H9 (cell line): ENCODE measurements at regions not wholly inside any gene's neighbourhood (a gene's known extent, or its start where the extent isn't known, plus 50 kb on each side); places are given as distances from the start of the nearest gene placed in this dataset.

ENCODE experiments used
- DNase-seq: peaks from one replicate; pipeline ENCODE4 v3.0.0-alpha.2; 2017
- H2AFZ ChIP-seq: one replicate; pipeline ENCODE4 v1.6.1; 2013; ENCODE audit warnings: mild to moderate bottlenecking, low read length, control low read depth, moderate library complexity
- H2AK5ac ChIP-seq: 2 replicates; pipeline ENCODE4 v1.6.1; 2013; ENCODE audit warnings: low read length, control low read depth, mixed read lengths; ENCODE audit not compliant: insufficient read length
- H2BK120ac ChIP-seq: one replicate; pipeline ENCODE4 v1.6.1; 2013; ENCODE audit warnings: low read depth, mild to moderate bottlenecking, low read length, control low read depth, inconsistent platforms; ENCODE audit not compliant: poor library complexity, severe bottlenecking
- H2BK12ac ChIP-seq: 2 replicates; pipeline ENCODE4 v1.6.1; 2013; ENCODE audit warnings: low read length, control low read depth, mixed read lengths, low read depth; ENCODE audit not compliant: insufficient read length
- H2BK15ac ChIP-seq: 2 replicates; pipeline ENCODE4 v1.6.1; 2013; ENCODE audit warnings: low read depth, low read length, control low read depth
- H2BK20ac ChIP-seq: one replicate; pipeline ENCODE4 v1.6.1; 2013; ENCODE audit warnings: low read depth, mild to moderate bottlenecking, low read length, control low read depth, inconsistent platforms; ENCODE audit not compliant: poor library complexity, severe bottlenecking
- H2BK5ac ChIP-seq: 2 replicates; pipeline ENCODE4 v1.6.1; 2013; ENCODE audit warnings: low read length, control low read depth, mixed read lengths; ENCODE audit not compliant: insufficient read length
- H3K14ac ChIP-seq: 2 replicates; pipeline ENCODE4 v1.6.1; 2013; ENCODE audit warnings: low read length, control low read depth; ENCODE audit not compliant: insufficient read depth
- H3K18ac ChIP-seq: 2 replicates; pipeline ENCODE4 v1.6.1; 2013; ENCODE audit warnings: low read depth, mild to moderate bottlenecking, mixed read lengths, low read length, control low read depth; ENCODE audit not compliant: insufficient read length
- H3K23ac ChIP-seq: 2 replicates; pipeline ENCODE4 v1.6.1; 2013; ENCODE audit warnings: low read length, control low read depth, mixed read lengths, low read depth; ENCODE audit not compliant: insufficient read length
- H3K23me2 ChIP-seq: 2 replicates; pipeline ENCODE4 v1.6.1; 2013; ENCODE audit warnings: low read depth, mild to moderate bottlenecking, mixed read lengths, low read length, control low read depth; ENCODE audit not compliant: insufficient read length, poor library complexity, severe bottlenecking
- H3K27ac ChIP-seq: 2 replicates; pipeline ENCODE4 v1.5.1; 2013; ENCODE audit warnings: low read length, control low read depth, mixed read lengths, low read depth; ENCODE audit not compliant: insufficient read length
- H3K27me3 ChIP-seq: 2 replicates; pipeline ENCODE4 v1.6.1; 2013; ENCODE audit warnings: low read length, control low read depth, inconsistent platforms; ENCODE audit not compliant: insufficient read depth
- H3K4ac ChIP-seq: 2 replicates; pipeline ENCODE4 v1.6.1; 2013; ENCODE audit warnings: low read depth, mild to moderate bottlenecking, control low read depth, inconsistent platforms, low read length, moderate library complexity
- H3K4me1 ChIP-seq: 2 replicates; pipeline ENCODE4 v1.6.1; 2013; ENCODE audit warnings: low read length, control low read depth, inconsistent platforms; ENCODE audit not compliant: insufficient read depth
- H3K4me2 ChIP-seq: 2 replicates; pipeline ENCODE4 v1.6.1; 2013; ENCODE audit warnings: low read length, control low read depth, mixed read lengths; ENCODE audit not compliant: insufficient read length, insufficient read depth
- H3K56ac ChIP-seq: 2 replicates; pipeline ENCODE4 v1.6.1; 2013; ENCODE audit warnings: low read depth, mild to moderate bottlenecking, mixed read lengths, low read length, control low read depth; ENCODE audit not compliant: insufficient read length
- H3K79me1 ChIP-seq: 2 replicates; pipeline ENCODE4 v1.6.1; 2013; ENCODE audit warnings: low read depth, mild to moderate bottlenecking, moderate library complexity, low read length, control low read depth, inconsistent platforms; ENCODE audit not compliant: insufficient read depth, poor library complexity, severe bottlenecking
- H3K79me2 ChIP-seq: 2 replicates; pipeline ENCODE4 v1.6.1; 2013; ENCODE audit warnings: low read length, control low read depth, inconsistent platforms; ENCODE audit not compliant: insufficient read depth
- H3K9ac ChIP-seq: 2 replicates; pipeline ENCODE4 v1.6.1; 2013; ENCODE audit warnings: low read length, control low read depth, mixed read lengths; ENCODE audit not compliant: insufficient read length; ENCODE audit errors: extremely low read depth
- H3K9me3 ChIP-seq: one replicate; pipeline ENCODE4 v1.6.1; 2013; ENCODE audit warnings: low read depth, low read length, inconsistent platforms; ENCODE audit not compliant: control insufficient read depth
- H3T11ph ChIP-seq: one replicate; pipeline ENCODE4 v1.6.1; 2013; ENCODE audit warnings: mild to moderate bottlenecking, low read length, control low read depth, inconsistent platforms
- H4K20me1 ChIP-seq: one replicate; pipeline ENCODE4 v1.6.1; 2013; ENCODE audit not compliant: control insufficient read depth, insufficient read length, insufficient read depth
- H4K5ac ChIP-seq: 2 replicates; pipeline ENCODE4 v1.6.1; 2013; ENCODE audit warnings: low read depth, mild to moderate bottlenecking, mixed read lengths, low read length, control low read depth; ENCODE audit not compliant: insufficient read length
- H4K8ac ChIP-seq: replicated peaks from 2 replicates; pipeline ENCODE4 v1.6.1; 2013; ENCODE audit warnings: low read length, control low read depth, mixed read lengths, low read depth; ENCODE audit not compliant: insufficient read length
- H4K91ac ChIP-seq: 2 replicates; pipeline ENCODE4 v1.6.1; 2013; ENCODE audit warnings: low read depth, mild to moderate bottlenecking, moderate library complexity, mixed read lengths, low read length, control low read depth; ENCODE audit not compliant: insufficient read length
- H3K27ac Mint-ChIP-seq, 3 experiments: 2 replicates in 2 of 3; 3 replicates in 1 of 3; pipeline ENCODE4 v1.8.0; 2020 to 2021; ENCODE audit warnings: mixed read lengths in 3 of 3, mild to moderate bottlenecking in 1 of 3, moderate library complexity in 1 of 3
- H3K27me3 Mint-ChIP-seq: 2 replicates; pipeline ENCODE4 v1.8.0; 2021; ENCODE audit warnings: low read depth, mild to moderate bottlenecking, moderate library complexity, mixed read lengths
- H3K36me3 Mint-ChIP-seq, 3 experiments: 2 replicates in 2 of 3; 3 replicates in 1 of 3; pipeline ENCODE4 v1.8.0; 2020 to 2021; ENCODE audit warnings: low read depth in 3 of 3, mixed read lengths in 3 of 3; ENCODE audit not compliant: insufficient read depth in 1 of 3
- H3K4me1 Mint-ChIP-seq, 2 experiments: 2 replicates each; pipeline ENCODE4 v1.8.0; 2020; ENCODE audit warnings: mixed read lengths in 2 of 2
- H3K4me3 Mint-ChIP-seq, 2 experiments: 2 replicates in 1 of 2; 3 replicates in 1 of 2; pipeline ENCODE4 v1.8.0; 2020 to 2021; ENCODE audit warnings: mild to moderate bottlenecking in 2 of 2, mixed read lengths in 2 of 2, moderate library complexity in 1 of 2
- H3K9me3 Mint-ChIP-seq, 2 experiments: 2 replicates in 1 of 2; 3 replicates in 1 of 2; pipeline ENCODE4 v1.8.0; 2020; ENCODE audit warnings: mild to moderate bottlenecking in 2 of 2, mixed read lengths in 2 of 2, moderate library complexity in 1 of 2
- TF ChIP-seq, protein P1 (sequence below): fragments of 200-600 bp; sonication (generic); conservative IDR thresholded peaks from 3 replicates; pipeline ENCODE4 v1.8.0; 2021; ENCODE audit warnings: antibody characterized with exemption, mild to moderate bottlenecking

DNA sequence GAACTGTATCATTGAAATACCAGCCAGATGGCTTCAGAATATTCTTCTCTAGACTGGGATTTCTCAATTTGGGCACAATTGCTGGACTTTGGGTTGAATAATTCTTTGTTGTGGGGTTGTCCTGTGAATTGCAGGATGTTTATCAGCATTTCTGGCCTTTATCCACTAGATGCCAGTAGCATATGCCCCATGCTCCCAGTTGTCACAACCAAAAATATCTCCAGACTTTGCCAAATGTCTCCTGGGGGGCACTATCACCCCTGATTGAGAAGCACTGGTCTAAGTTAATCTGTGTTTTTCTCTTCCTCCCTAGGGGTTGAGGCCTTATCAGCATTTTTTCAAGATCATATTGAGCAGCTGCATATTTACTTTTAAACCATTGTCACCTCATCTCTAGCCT lies 204.9 kb upstream of the SP8 start:
- TF ChIP-seq, protein P1, sequence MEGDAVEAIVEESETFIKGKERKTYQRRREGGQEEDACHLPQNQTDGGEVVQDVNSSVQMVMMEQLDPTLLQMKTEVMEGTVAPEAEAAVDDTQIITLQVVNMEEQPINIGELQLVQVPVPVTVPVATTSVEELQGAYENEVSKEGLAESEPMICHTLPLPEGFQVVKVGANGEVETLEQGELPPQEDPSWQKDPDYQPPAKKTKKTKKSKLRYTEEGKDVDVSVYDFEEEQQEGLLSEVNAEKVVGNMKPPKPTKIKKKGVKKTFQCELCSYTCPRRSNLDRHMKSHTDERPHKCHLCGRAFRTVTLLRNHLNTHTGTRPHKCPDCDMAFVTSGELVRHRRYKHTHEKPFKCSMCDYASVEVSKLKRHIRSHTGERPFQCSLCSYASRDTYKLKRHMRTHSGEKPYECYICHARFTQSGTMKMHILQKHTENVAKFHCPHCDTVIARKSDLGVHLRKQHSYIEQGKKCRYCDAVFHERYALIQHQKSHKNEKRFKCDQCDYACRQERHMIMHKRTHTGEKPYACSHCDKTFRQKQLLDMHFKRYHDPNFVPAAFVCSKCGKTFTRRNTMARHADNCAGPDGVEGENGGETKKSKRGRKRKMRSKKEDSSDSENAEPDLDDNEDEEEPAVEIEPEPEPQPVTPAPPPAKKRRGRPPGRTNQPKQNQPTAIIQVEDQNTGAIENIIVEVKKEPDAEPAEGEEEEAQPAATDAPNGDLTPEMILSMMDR: peak; percentile 62
- Histone ChIP-seq H2BK5ac (no peak overlapping the region), H2BK20ac (no peak overlapping the region), H3K18ac (no peak overlapping the region), H3K9ac (no peak overlapping the region), H2BK120ac (no peak overlapping the region), H3K14ac (no peak overlapping the region), H2BK12ac (no peak overlapping the region), H4K91ac (no peak overlapping the region), H3K4ac (no peak overlapping the region), H4K5ac (no peak overlapping the region), H3T11ph (no peak overlapping the region), H2BK15ac (no peak overlapping the region), H3K79me2 (no peaks in the 10 kb centered on the region), H3K27ac (no peak overlapping the region), H3K79me1 (no peaks in the 10 kb centered on the region), H3K27me3 (no peaks in the 10 kb centered on the region), H2AFZ (no peak overlapping the region), H3K23ac (no peak overlapping the region), H3K4me1 (no peaks in the 10 kb centered on the region), H3K23me2 (no peaks in the 10 kb centered on the region), H4K8ac (no peak overlapping the region), H3K56ac (no peak overlapping the region), H4K20me1 (no peaks in the 10 kb centered on the region), H3K4me2 (no peak overlapping the region), H3K9me3 (no peaks in the 10 kb centered on the region), H2AK5ac (no peak overlapping the region)
- Mint-ChIP-seq H3K27ac (no peak overlapping the region), H3K9me3 (peaks cover 15 to 22% of the 10 kb centered on the region in 2 experiments), H3K4me1 (peaks cover 7% of the 10 kb centered on the region in 2 experiments), H3K27me3 (no peaks in the 10 kb centered on the region), H3K36me3 (peaks cover 7 to 21% (median 11%) of the 10 kb centered on the region in 3 experiments; a peak in 6 of 7 replicates), H3K4me3 (no peak overlapping the region)
- no peak for DNase-seq
